ENCODE measurements at regions not wholly inside any gene's neighbourhood (a gene's known extent, or its start where the extent isn't known, plus 50 kb on each side); places are given as distances from the start of the nearest gene placed in this dataset.

- TF ChIP-seq POLR2A (IDR thresholded peaks at IDR 0.05), result no peak
- TF ChIP-seq CTCF (IDR thresholded peaks at IDR 0.05 in 4 of 5, conservative IDR thresholded peaks at IDR 0.05 in 1 of 5), result no peak
Observed at GRCh38 chr6:158903801-158904200, 84.6 kb upstream of the EZR start.

All from gastrocnemius medialis (tissue), 4 donors.